PC-3 (cell line): ENCODE measurements at regions not wholly inside any gene's neighbourhood (a gene's known extent, or its start where the extent isn't known, plus 50 kb on each side); places are given as distances from the start of the nearest gene placed in this dataset.

Experiments used
- CTCF ChIP-seq: fragments of 300-600 bp; sonication (generic); conservative IDR thresholded peaks from 2 replicates; pipeline ENCODE4 v1.5.1; 2017; ENCODE audit warnings: antibody characterized with exemption, low read depth, mild to moderate bottlenecking, low read length
- EZH2 ChIP-seq: fragments of 300-600 bp; sonication (generic); IDR thresholded peaks from one replicate; pipeline ENCODE4 v1.6.1; 2017; ENCODE audit warnings: antibody characterized with exemption, mild to moderate bottlenecking, low read length; ENCODE audit not compliant: unreplicated experiment

- TF ChIP-seq CTCF: no peak
- no peak for TF ChIP-seq EZH2
Observed at GRCh38 chr7:130883928-130884327, 149.9 kb upstream of the KLF14 start.
